HG03460 (cell line): ENCODE measurements at regions not wholly inside any gene's neighbourhood (a gene's known extent, or its start where the extent isn't known, plus 50 kb on each side); places are given as distances from the start of the nearest gene placed in this dataset.

Source experiments
- ATAC-seq: cut with Tn5 transposase; IDR thresholded peaks from one replicate; pipeline ENCODE4 v1.9.1; 2021; ENCODE audit not compliant: unreplicated experiment

- no peak for ATAC-seq
These were observed 153.7 kb downstream of the C7orf25 start for GRCh38 chr7:42758124-42758523.

DNA sequence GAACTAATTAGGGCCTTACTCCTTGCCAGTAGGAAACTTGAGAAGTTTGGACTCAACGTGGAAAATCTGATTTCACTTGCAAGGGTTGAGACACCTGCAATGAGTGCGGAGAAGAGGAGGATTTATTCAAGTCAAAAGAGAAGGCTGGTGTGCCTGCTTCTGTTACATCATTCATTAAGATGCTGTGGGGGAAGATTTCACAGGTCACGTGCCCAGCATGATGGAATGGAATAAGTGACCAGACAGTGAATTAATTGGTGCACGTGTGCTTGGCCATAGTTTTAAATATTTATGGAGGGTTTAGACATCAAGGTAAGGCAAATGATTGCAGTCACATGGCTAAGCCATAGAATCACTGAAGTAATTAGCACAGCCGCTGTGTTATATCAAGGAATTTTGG, 155.0 kb downstream of the C7orf25 start:
- ATAC-seq, result no peak

GRCh38 chr7:42753811-42754363, 158.0 kb downstream of the C7orf25 start:
- no peak for ATAC-seq

DNA sequence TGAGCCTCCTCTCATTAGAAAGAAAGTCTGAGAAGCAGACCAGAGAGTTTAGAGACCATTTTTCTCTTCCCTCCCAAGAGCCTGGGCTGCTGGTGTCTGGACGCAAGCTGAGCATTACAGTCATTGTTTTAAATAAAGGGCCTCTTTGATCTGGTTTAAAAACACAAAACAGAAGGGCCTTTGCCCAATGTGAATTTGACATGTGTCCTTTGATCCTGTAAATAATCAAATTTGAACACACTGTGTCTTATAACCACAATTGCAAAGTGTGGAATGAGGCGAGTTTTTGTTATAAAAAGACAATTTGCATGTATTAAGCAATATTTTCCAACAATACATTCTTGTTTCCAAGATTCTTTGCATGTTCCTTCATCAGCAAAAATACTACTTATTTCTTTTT, 158.5 kb downstream of the C7orf25 start:
- no peak for ATAC-seq

- no peak for ATAC-seq
These were observed 161.7 kb downstream of the C7orf25 start for GRCh38 chr7:42750172-42750571.

- ATAC-seq, result no peak
These were observed 164.8 kb downstream of the C7orf25 start for GRCh38 chr7:42747044-42747443.

GRCh38 chr7:42746214-42746613, 165.7 kb downstream of the C7orf25 start:
- ATAC-seq, result no peak

- no peak for ATAC-seq
These were observed 166.4 kb downstream of the C7orf25 start for GRCh38 chr7:42745357-42746059.

GRCh38 chr7:42744746-42745145, 167.1 kb downstream of the C7orf25 start:
- no peak for ATAC-seq

DNA sequence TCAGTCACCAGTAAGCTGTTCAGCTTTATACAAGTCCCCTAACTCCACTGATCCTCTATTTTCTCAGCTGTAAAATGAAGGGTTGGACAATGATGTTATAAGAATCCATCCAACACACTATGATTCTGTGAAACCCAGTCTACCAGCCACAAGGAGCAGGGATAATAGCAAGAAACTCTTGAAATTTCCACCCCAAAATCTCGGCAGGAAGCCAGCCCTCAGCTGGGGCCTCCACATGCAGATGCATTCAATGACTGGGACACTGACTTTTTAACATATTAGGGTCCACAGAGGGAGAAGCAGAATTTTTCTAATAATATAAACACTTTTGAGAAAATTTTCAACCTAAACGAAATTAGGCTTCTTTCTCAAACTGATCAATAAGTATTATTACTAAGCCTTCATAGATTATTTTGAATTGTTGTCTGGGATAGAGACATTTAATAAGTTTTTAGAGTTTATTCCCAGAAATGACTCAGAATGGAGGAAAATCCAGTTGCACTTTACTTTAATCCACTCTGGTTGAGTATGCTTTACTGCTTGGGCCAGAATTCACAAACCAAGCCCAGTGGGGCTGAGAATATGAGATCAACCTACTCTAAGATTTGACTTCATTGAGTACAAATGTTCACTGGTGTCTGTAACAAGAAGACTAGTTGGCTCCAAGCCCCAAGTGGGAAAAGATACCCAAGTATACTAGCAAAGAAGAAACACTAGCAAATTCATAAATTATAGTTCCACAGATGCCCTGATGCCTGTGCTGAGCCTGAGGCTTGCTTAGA, 168.6 kb downstream of the C7orf25 start:
- ATAC-seq, result no peak

DNA sequence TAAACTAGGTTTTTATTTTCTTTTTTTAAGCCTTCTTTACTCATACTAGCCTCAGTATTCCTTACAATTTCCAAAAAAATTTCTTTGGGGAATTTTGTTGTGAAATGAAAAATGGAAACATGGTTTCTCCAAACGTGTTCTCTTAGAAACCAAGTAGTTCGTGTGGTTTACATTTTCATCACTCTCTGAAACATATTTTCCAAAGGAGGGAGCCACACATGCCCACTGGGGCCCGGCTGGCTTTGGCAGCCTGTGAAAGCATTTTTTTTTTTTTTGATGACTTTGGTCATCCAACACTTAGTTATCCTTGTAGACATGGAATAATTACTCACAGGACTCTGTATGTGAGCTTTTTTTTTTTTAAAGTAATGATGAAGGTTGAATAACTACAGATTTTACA, 169.6 kb downstream of the C7orf25 start:
- ATAC-seq, result no peak

DNA sequence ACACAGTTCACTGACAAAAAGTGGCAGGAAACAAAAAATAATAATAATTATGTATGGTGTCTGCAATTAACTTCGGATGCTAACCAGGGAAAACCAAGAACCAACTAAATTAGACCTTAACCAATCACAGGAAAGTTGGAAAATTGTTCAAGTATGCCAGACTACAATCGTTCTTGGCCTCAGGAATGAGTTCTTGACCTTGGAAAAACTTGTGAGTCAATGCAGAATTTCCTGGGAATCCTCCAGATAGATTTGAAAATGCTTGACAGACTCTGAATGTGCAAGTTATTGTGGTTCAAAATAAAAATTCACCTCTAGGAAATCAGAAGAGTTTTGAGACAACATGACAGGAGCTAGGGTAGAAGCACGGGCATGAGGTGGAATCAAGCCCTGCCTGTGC, 171.5 kb downstream of the C7orf25 start:
- no peak for ATAC-seq

DNA sequence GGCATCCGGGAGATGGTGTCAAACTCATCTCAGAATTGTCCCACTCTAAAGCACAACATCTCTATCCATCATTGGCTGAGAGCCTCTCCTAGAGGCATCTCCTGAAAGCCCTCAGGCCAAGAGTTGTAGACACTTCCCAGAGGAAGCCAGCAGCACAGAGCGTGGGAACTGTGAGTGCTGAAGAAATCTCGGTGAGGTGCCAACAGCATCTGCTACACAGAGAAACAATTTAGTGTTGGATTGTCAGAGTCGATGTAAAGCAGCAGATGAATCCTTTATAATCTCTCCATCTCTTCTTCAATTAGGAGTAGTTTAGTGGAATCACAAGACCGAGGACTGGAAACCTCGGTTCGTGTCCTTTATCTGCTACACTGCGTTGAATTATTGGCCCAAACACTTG, 172.2 kb downstream of the C7orf25 start:
- ATAC-seq, result no peak

DNA sequence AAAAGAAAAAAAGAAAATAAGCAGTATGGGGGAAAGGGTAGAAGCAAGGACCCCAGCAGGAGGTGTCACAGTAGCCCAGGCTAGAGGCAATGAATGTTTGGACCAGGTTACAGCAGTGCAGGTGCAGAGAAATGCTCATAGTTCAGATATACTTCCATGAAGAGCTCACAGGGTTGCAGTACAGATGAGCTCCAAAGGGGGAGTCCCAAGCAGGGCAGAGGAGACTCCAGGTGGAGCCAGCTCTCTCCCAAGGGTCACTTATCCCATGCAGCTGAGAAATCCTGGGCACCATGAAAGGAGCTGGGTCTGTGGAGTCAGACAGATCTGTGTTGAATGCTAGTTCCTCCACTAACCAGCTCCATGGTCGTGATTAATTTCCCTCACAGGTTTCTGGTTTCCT, 174.9 kb downstream of the C7orf25 start:
- ATAC-seq, result no peak

- ATAC-seq, result no peak
These were observed 176.8 kb downstream of the C7orf25 start for GRCh38 chr7:42735081-42735480.

- no peak for ATAC-seq
These were observed 177.3 kb downstream of the C7orf25 start for GRCh38 chr7:42734568-42734967.

GRCh38 chr7:42733040-42733439, 178.8 kb downstream of the C7orf25 start:
- no peak for ATAC-seq

- no peak for ATAC-seq
These were observed 181.3 kb downstream of the C7orf25 start for GRCh38 chr7:42730586-42730985.

GRCh38 chr7:42729053-42729765, 182.7 kb downstream of the C7orf25 start:
- no peak for ATAC-seq

GRCh38 chr7:42727451-42727850, 184.4 kb downstream of the C7orf25 start:
- no peak for ATAC-seq

DNA sequence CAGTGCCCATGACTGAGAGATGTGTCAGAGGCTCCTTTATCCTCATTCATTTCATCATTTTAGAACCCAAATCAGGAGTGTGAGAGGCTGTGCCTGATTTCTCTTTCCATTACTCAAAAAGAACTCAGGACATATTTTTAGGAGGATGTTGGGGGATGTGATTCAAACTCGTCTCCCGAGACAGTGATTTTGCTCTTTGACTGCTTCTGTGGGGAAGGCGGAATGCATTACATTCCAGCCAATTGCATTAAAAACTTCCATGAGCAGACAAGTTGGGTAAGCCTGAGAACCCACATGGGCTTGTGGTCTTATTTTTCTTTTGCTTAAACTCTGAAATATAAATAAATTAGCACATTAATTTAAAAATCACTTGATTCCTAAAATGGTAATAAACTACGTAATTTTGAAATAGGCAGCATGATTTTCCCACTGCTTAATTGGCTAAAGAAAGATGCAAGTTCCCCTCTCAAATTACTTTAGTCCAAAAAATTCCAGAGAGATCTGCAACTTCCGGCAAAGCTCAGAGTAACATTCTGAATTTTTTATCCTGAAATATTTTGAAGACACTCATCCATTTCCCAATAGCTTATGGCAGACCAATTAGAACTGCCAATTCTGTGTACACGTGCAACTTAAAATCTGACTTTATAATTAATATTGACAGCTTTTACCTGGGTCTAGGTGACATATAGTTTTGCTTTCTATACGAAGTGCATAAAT, 185.6 kb downstream of the C7orf25 start:
- ATAC-seq, result no peak
